Gastroesophageal sphincter (tissue), 3 donors: ENCODE measurements at regions not wholly inside any gene's neighbourhood (a gene's known extent, or its start where the extent isn't known, plus 50 kb on each side); places are given as distances from the start of the nearest gene placed in this dataset.

Experiments
- CTCF ChIP-seq, 4 experiments: fragments of 200-600 bp in 2 of 4; fragments of 450-650 bp in 2 of 4; sonication (generic) in 1 of 4; IDR thresholded peaks; one replicate each; pipeline ENCODE4 v1.5.1; 2017 to 2019; ENCODE audit warnings: antibody characterized with exemption in 4 of 4, mild to moderate bottlenecking in 2 of 4, moderate library complexity in 2 of 4
- EP300 ChIP-seq: sonication (generic); formaldehyde crosslinking; IDR thresholded peaks from one replicate; pipeline ENCODE4 v1.6.1; 2017; ENCODE audit warnings: antibody characterized with exemption, mild to moderate bottlenecking
- POLR2A ChIP-seq, 2 donors: fragments of 450-650 bp; IDR thresholded peaks; one replicate each; pipeline ENCODE4 v1.6.1; 2017; ENCODE audit warnings: antibody characterized with exemption in 2 of 2, mild to moderate bottlenecking in 2 of 2, moderate library complexity in 1 of 2
- POLR2AphosphoS5 ChIP-seq: sonication (generic); formaldehyde crosslinking; IDR thresholded peaks from one replicate; pipeline ENCODE4 v1.6.1; 2017; ENCODE audit warnings: antibody characterized with exemption

GRCh38 chr4:14857981-14858380, 144.3 kb upstream of the CPEB2 start:
- TF ChIP-seq CTCF (IDR thresholded peaks at IDR 0.05) (no peak), POLR2AphosphoS5 (no peak), POLR2A (IDR thresholded peaks at IDR 0.05) (no peak), EP300 (no peak)
